SK-N-MC (cell line): ENCODE measurements at regions not wholly inside any gene's neighbourhood (a gene's known extent, or its start where the extent isn't known, plus 50 kb on each side); places are given as distances from the start of the nearest gene placed in this dataset.

Experiments used
- EZH2 ChIP-seq: fragments of 200-600 bp; sonication (generic); IDR thresholded peaks from one replicate; pipeline ENCODE4 v1.6.1; 2017; ENCODE audit warnings: antibody characterized with exemption
- POLR2AphosphoS5 ChIP-seq: IDR thresholded peaks from 2 replicates; pipeline ENCODE4 v1.6.1; 2012; ENCODE audit warnings: mild to moderate bottlenecking, low read depth, low read length, borderline replicate concordance

DNA sequence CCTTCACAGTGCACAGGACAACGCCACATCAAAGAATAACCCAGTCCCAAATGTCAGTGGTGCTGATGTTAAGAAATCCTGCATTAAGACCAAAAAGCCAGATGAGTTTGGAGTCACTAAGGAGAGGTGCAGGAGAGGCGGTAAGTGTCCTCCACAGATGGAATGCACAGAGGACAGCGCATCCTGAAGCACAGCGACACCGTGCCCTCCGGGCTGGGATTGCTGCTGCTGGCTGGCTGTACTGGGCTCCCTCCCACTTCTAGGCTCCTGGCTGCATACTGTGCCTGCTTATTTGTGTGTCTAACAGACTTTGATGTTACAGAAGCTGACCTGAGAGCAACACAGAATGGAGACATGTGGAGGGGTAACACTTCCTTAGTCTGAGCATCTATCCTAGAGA is 325.6 kb upstream of the BOD1L1 start:
- TF ChIP-seq POLR2AphosphoS5, result no peak
- no peak for TF ChIP-seq EZH2
